ENCODE measurements at regions not wholly inside any gene's neighbourhood (a gene's known extent, or its start where the extent isn't known, plus 50 kb on each side); places are given as distances from the start of the nearest gene placed in this dataset.

- TF ChIP-seq GRHL1 (CRISPR knock-in tag; conservative IDR thresholded peaks at IDR 0.05) (no peak), PHF8 (CRISPR knock-in tag; IDR thresholded peaks at IDR 0.05) (no peak), GPN1 (CRISPR knock-in tag; IDR thresholded peaks at IDR 0.05; ENCODE audit: borderline replicate concordance) (no peak), RFX3 (CRISPR knock-in tag; IDR thresholded peaks at IDR 0.05) (no peak), ZBTB7A (CRISPR knock-in tag; IDR thresholded peaks at IDR 0.05) (no peak), HNRNPLL (IDR thresholded peaks at IDR 0.05; ENCODE audit: low read depth, low read length, poor library complexity, severe bottlenecking) (no peak), ZNF749 (CRISPR knock-in tag; IDR thresholded peaks at IDR 0.05; ENCODE audit: borderline replicate concordance) (no peak), ZNF530 (CRISPR knock-in tag; IDR thresholded peaks at IDR 0.05; ENCODE audit: low read depth) (no peak)
Observed at GRCh38 chr6:163867518-163868292, 453.2 kb downstream of the QKI start (continued).

DNA sequence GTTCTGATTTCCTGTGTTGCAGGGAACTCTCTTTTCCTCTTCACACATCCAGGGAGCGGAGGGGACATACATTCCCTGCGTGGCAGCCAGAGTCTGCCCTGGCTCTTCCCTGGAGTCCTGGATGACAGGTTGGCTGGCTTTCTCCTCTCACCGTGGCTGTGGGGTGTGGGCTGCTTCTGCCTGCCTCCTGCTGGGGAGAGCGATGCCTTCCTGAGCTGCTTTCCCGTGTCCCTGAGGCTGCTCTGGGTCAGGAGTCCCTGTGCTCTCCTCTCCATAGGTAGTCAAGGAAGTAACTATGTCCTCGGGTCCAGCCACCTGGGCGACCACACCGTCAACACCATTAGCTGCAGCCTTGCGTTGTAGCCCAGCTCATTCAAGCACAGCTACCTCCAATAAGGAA lies 451.7 kb downstream of the QKI start:
- Histone ChIP-seq H3K27me3 (ENCODE audit: control insufficient read depth in 1 of 2, insufficient read depth in 2 of 2, low read length in 2 of 2) (peaks cover 3 to 34% of the 10 kb centered on the region in 2 experiments; a peak in 4 of 5 replicates), H3K36me3 (replicated peaks in 1 of 2; ENCODE audit: control insufficient read depth in 1 of 2, insufficient read depth in 2 of 2, low read length in 2 of 2) (no peaks in the 10 kb centered on the region), H3K9me3 (ENCODE audit: low read length) (no peaks in the 10 kb centered on the region), H3K79me2 (ENCODE audit: insufficient read depth, low read length) (no peaks in the 10 kb centered on the region), H3K4me1 (ENCODE audit: insufficient read depth, low read length) (no peaks in the 10 kb centered on the region), H3K27ac (ENCODE audit: extremely low read length, insufficient read depth, low read length) (no peak overlapping the region), H4K20me1 (ENCODE audit: insufficient read depth, low read length) (no peaks in the 10 kb centered on the region), H3K4me2 (ENCODE audit: low read depth, low read length) (no peak overlapping the region), H3K9ac (ENCODE audit: insufficient read depth, low read depth, low read length) (no peak overlapping the region), H3K4me3 (replicated peaks in 1 of 3; ENCODE audit: insufficient read depth in 1 of 3, low read depth in 2 of 3, low read length in 3 of 3) (no peak overlapping the region), H2AFZ (ENCODE audit: low read length) (no peak overlapping the region)
- FAIRE-seq: no peak
- intact Hi-C loops (cut with micrococcal nuclease; ENCODE audit: unreplicated experiment) (no loop called here), in situ Hi-C loops (cut with HindIII; ENCODE audit: extremely low pct_ligation_motif_present, low pct_unique_long_range_greater_than_20kb) (no loop called here)
- TF ChIP-seq, protein P1, sequence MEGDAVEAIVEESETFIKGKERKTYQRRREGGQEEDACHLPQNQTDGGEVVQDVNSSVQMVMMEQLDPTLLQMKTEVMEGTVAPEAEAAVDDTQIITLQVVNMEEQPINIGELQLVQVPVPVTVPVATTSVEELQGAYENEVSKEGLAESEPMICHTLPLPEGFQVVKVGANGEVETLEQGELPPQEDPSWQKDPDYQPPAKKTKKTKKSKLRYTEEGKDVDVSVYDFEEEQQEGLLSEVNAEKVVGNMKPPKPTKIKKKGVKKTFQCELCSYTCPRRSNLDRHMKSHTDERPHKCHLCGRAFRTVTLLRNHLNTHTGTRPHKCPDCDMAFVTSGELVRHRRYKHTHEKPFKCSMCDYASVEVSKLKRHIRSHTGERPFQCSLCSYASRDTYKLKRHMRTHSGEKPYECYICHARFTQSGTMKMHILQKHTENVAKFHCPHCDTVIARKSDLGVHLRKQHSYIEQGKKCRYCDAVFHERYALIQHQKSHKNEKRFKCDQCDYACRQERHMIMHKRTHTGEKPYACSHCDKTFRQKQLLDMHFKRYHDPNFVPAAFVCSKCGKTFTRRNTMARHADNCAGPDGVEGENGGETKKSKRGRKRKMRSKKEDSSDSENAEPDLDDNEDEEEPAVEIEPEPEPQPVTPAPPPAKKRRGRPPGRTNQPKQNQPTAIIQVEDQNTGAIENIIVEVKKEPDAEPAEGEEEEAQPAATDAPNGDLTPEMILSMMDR (CRISPR knock-in tag; IDR thresholded peaks at IDR 0.05): peak; percentile 35; the same call in 1 of the 2 replicates
- TF ChIP-seq PRDM15 (CRISPR knock-in tag; IDR thresholded peaks at IDR 0.05): no peak
- TF ChIP-seq HDAC2 (CRISPR knock-in tag; IDR thresholded peaks at IDR 0.05): no peak
- no peak for TF ChIP-seq NFE2L2 (IDR thresholded peaks at IDR 0.05; ENCODE audit: low read length)
- no peak for TF ChIP-seq HCFC1 (IDR thresholded peaks at IDR 0.05; ENCODE audit: low read depth, low read length)
- TF ChIP-seq ZNF703 (CRISPR knock-in tag; IDR thresholded peaks at IDR 0.05; ENCODE audit: borderline replicate concordance): no peak
- no peak for TF ChIP-seq ZNF510 (CRISPR knock-in tag; IDR thresholded peaks at IDR 0.05; ENCODE audit: low read depth)
- TF ChIP-seq RFX3 (CRISPR knock-in tag; IDR thresholded peaks at IDR 0.05): no peak
- peak; percentile 78 for ATAC-seq
- ChIA-PET POLR2A (no interaction called here), CTCF (ENCODE audit: low intra/inter-chr PET ratio, low total read pairs) (no interaction called here)
- no peak for DNase-seq (ENCODE audit: low spot score)
- WGBS (ENCODE audit: low lambda C conversion rate): 46% methylated on average over 5 of the region's 9 CpGs
- BruUV-seq (replicated peaks): no TSS peak

Data from HepG2 (cell line).